ENCODE measurements at regions not wholly inside any gene's neighbourhood (a gene's known extent, or its start where the extent isn't known, plus 50 kb on each side); places are given as distances from the start of the nearest gene placed in this dataset.

- no peak for TF ChIP-seq CTCF (IDR thresholded peaks at IDR 0.05; ENCODE audit: extremely low read depth in 1 of 2, insufficient read depth in 1 of 2, low read depth in 1 of 2, low read length in 2 of 2)
- TF ChIP-seq POLR2AphosphoS5 (IDR thresholded peaks at IDR 0.05; ENCODE audit: insufficient read depth, low read depth, low read length), result no peak
- no peak for TF ChIP-seq EZH2 (IDR thresholded peaks at IDR 0.05; ENCODE audit: borderline replicate concordance, low read depth, low read length, severe bottlenecking)
- no peak for TF ChIP-seq POLR2A (IDR thresholded peaks at IDR 0.05; ENCODE audit: low read depth, low read length)
- no peak for TF ChIP-seq FOS (IDR thresholded peaks at IDR 0.05; ENCODE audit: borderline replicate concordance, insufficient read depth, low read length)
- TF ChIP-seq JUN (IDR thresholded peaks at IDR 0.05; ENCODE audit: borderline replicate concordance, insufficient read depth, insufficient read length, low read depth), result no peak
- TF ChIP-seq MYC (IDR thresholded peaks at IDR 0.05; ENCODE audit: low read depth, low read length), result no peak
Observed at GRCh38 chr15:77557564-77557963, 75.1 kb downstream of the LINGO1 start.

Measured in endothelial cell of umbilical vein (primary cell).